ENCODE measurements at regions not wholly inside any gene's neighbourhood (a gene's known extent, or its start where the extent isn't known, plus 50 kb on each side); places are given as distances from the start of the nearest gene placed in this dataset.

GRCh38 chr5:145345511-145346287, 489.4 kb downstream of the PRELID2 start:
- no peak for DNase-seq

GRCh38 chr5:145341842-145342241, 493.3 kb downstream of the PRELID2 start:
- no peak for DNase-seq

- DNase-seq, result no peak
These were observed 495.0 kb downstream of the PRELID2 start for GRCh38 chr5:145340099-145340498.

GRCh38 chr5:145324767-145325479, 510.2 kb downstream of the PRELID2 start:
- DNase-seq, result no peak

- no peak for DNase-seq
These were observed 511.0 kb downstream of the PRELID2 start for GRCh38 chr5:145324101-145324500.

DNA sequence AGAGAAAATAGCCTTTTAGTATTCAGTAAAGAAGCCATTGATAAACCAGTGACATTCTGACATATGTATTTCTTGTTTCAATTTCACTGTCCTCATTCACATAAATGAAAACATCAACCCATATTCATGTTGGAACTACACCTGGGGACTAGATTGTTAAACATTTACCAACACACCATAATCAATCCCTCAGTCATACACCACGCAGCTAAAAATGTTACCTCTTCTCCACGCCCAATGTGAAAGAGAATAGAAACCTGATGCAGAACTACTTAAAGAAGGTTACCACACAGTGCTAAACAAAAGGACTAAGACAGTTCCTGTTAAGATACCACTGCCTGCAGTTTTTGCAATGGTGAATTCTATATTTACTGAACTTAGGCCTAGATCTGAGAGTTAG, 518.9 kb downstream of the PRELID2 start:
- no peak for DNase-seq

DNA sequence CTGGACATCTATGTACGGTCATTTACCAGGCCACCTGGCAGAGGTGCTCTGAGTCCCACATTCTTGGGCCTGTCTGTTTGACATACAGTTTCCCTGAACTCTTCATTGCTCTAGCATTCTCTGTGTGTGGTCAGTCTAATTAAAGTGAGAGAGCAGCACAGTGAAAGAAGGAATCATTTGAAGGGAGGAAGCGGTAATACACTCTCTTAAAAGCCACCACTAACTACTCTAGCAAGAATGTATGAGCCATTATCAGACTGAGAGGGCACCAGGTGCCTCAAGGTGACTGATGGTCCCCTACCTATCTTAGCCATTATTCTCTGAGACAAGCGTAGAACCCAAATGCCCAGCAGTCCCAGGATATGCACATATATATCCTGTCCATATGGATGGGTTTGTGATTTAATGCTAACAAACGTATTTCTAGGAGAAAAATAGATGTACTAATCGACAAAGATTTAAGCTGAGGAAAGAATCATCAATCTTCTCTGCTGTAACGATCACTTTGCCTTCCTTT, 527.2 kb downstream of the PRELID2 start:
- DNase-seq, result no peak

DNA sequence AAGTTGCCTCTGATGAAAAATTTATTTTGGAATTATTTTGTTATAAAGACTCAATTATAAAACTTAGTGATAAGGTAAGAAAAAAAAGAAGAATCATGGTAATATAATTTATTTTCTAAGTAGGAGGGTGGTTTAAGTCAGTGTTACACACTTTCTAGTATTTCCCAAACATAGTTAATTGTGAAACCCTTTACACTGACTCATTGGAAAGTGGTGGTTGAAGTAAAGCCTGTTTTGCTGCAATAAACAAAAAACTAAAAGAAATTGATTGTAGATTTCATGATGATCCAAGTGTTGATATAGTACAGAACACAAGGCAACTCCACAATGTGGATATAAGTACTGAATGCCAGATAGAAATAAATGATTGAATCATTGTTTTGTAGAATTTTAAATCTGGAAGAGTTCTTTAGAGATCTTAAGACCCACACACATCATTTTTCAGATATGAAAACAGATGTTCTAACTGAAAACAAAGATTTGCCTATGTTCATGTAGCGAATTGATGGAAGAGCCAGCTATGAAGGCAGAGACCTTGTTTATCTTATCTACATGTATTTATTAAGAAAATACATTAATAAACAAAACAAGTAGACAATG, 539.8 kb downstream of the PRELID2 start:
- no peak for DNase-seq

DNA sequence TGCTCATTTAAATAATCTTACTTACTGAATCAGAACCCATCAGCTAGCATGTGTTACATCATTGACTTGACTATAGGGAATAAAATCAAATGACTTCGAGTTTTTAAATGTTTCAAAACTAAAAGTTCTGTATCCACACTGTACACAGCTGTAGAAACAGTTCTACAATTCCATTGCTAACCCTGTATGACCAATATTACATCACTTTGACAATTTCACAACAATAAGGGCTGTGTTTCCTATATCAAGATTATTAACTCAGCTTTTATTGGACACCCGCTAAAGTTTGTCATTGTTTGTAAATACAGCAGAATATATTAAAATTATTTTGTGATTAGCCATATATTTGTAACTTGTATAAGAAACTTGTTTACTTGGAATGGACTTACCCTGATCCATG, 540.8 kb downstream of the PRELID2 start:
- DNase-seq, result no peak

DNA sequence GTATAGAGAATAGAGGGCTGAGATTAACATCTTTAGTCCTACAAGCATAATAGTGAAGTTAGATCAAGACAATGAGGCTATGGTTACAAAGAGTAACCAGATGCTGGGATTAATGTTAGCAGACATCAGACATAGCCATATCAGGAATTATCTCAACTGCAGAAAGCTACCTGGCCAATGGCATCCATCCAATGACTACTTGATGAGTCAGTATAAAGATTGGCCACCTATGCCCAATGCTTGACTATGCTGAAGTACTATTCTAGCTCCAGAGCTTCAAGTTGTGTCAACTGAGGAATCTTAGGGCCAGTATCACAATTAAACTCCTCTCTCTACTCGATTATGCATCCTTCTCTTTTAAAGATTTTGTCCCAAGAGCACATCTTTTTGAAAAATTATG, 541.4 kb downstream of the PRELID2 start:
- DNase-seq, result no peak

GRCh38 chr5:145292278-145292677, 542.9 kb downstream of the PRELID2 start:
- no peak for DNase-seq

- DNase-seq, result no peak
These were observed 551.9 kb downstream of the PRELID2 start for GRCh38 chr5:145283141-145283810.

DNA sequence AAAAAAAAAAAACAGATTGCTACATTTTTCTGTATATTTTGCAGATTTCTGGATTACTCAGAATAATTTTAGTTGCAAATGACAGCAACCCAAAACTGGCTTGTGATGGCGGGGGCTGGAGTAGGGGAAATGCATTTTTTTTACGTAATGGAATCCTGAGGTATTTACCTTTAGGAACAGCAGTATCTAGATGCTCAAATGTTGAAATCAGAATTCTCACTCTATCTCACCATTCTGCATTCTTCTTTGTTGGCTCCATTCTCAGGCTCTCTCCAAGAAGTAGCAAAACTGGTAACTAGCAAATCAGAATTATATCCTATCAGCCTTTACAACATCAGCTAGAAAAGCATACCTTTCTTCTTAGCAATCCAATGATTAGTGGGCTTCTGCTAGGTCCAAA, 554.3 kb downstream of the PRELID2 start:
- no peak for DNase-seq

DNA sequence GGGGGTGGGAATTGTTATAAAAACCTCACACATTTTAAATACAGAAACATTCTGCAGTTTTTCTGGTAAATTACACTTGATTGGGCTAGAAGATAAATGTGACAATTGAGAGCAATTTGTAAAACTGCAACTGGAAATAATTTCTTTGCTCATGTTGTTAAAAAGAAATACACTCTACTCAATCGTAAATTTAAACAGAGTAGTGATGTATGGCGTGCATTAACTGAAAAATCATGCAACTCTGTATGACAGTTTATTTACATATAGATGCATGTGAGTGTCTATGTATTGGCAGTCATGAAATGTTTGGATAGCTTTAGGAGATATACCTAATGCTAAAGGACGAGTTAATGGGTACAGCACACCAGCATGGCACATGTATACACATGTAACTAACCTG, 554.9 kb downstream of the PRELID2 start:
- DNase-seq, result no peak

DNA sequence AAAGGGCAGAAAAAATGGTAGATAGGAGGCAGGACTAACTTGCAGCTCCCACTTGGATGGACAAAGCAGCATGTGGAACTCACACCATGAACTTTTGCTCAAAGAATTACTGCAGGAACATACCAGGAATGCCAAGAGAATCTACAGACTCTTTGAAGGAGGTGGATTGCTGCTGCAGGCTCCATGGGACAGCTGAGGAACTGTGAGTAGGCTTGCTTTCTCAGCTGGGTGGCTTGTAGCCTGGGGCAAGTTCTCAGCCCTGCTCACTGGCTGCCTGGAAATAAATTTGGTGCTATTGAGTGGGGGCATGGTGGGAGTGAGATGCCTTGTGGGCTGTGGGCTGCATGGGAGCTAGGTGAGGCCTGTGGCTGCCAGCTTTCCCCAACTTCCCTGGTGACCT, 574.5 kb downstream of the PRELID2 start:
- DNase-seq, result no peak

DNA sequence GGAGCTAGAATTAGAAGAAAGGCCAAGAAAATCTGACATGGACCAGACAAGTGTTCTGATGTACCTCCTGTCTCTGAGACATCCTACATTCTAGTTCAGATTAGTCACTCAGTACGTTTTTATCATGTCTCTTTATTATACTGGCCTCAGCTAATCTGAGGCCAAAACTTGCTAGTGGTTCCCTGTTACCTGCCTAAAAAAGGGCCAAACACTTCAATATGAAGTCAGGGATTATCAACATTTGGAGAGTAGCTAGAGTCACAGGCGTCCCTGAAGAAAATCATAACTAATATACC, 587.4 kb downstream of the PRELID2 start:
- no peak for DNase-seq

GRCh38 chr5:145246961-145247744, 588.0 kb downstream of the PRELID2 start:
- no peak for DNase-seq

DNA sequence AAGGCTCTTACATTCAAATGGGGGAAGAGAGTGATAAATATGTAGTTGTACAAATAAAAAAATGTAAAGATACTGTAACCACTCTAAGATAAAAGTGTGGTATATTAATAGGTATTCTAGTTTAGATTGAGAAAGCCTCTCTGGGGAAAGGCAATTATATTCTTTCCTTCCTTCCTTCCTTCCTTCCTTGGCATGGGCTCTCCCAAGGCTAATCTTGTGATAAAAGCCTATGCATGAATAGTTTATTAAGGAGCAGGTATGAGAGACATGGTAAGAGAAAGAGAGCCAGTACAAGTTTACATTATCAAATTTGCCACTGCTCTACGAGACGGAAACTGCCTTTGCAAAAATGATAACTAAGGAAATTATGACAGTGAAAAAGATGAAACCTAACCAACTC, 588.8 kb downstream of the PRELID2 start:
- DNase-seq, result no peak

- no peak for DNase-seq
These were observed 589.8 kb downstream of the PRELID2 start for GRCh38 chr5:145245354-145245753.

GRCh38 chr5:145244788-145245187, 590.4 kb downstream of the PRELID2 start:
- no peak for DNase-seq

DNA sequence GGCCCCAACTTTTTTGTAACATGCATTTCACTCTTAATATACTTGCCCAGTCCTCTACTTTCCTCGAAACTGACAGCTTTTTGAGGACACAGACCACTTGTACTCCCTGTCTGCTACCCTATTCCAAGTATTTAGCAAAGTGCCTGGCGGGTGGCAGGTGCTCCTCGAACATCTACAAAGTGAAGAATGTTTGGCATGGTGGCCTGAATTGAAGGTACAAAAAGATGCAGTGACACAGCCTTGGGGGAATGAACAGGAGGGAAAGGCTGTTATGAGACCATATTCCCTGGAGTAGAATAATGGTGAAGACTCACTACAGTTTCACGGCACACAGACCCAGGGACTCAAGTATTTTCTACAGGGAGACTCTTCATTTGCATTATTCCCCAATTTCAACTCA, 590.9 kb downstream of the PRELID2 start:
- no peak for DNase-seq

- no peak for DNase-seq
These were observed 592.1 kb downstream of the PRELID2 start for GRCh38 chr5:145243016-145243415.

GRCh38 chr5:145242551-145242950, 592.6 kb downstream of the PRELID2 start:
- no peak for DNase-seq

All from activated T-cell treated with anti-CD3 and anti-CD28 coated beads, Interleukin-2, amount 50 U/mL, for 48 hours (primary cell).